ENCODE measurements at regions not wholly inside any gene's neighbourhood (a gene's known extent, or its start where the extent isn't known, plus 50 kb on each side); places are given as distances from the start of the nearest gene placed in this dataset.

- Histone ChIP-seq H3K4me3 (no peak overlapping the region), H3K9me3 (no peaks in the 10 kb centered on the region), H3K36me3 (ENCODE audit: low read depth) (no peaks in the 10 kb centered on the region), H3K4me1 (ENCODE audit: low read depth) (no peaks in the 10 kb centered on the region)
- ATAC-seq (no peak), DNase-seq (peak in 1 of 3 donors; percentile 13)
- no peak for TF ChIP-seq CTCF (IDR thresholded peaks at IDR 0.05)
- intact Hi-C loops (cut with DNase I, micrococcal nuclease) = no loop called here
These were observed 453.2 kb downstream of the LPIN1 start for GRCh38 chr2:12199491-12200211.

- H3K4me1 ChIP-seq (ENCODE audit: low read depth) = no peaks in the 10 kb centered on the region
- DNase-seq (peak in 1 of 3 donors; percentile 9), ATAC-seq (no peak)
- no peaks in the 10 kb centered on the region for H3K36me3 ChIP-seq (ENCODE audit: low read depth)
- intact Hi-C loops (cut with DNase I, micrococcal nuclease) = no loop called here
- H3K9me3 ChIP-seq = no peaks in the 10 kb centered on the region
- no peak for TF ChIP-seq CTCF (IDR thresholded peaks at IDR 0.05)
- H3K4me3 ChIP-seq = no peak overlapping the region
These were observed 454.9 kb downstream of the LPIN1 start for GRCh38 chr2:12201369-12201768.

GRCh38 chr2:12202313-12203075, 456.1 kb downstream of the LPIN1 start:
- no peaks in the 10 kb centered on the region for H3K4me1 ChIP-seq (ENCODE audit: low read depth)
- intact Hi-C loops (cut with DNase I, micrococcal nuclease) = no loop called here
- DNase-seq (peak in 1 of 3 donors; percentile 7), ATAC-seq (no peak)
- H3K36me3 ChIP-seq (ENCODE audit: low read depth) = no peaks in the 10 kb centered on the region
- no peak for TF ChIP-seq CTCF (IDR thresholded peaks at IDR 0.05)
- H3K4me3 ChIP-seq = no peak overlapping the region
- H3K9me3 ChIP-seq = no peaks in the 10 kb centered on the region

GRCh38 chr2:12203528-12203927, 457.1 kb downstream of the LPIN1 start:
- Histone ChIP-seq H3K36me3 (ENCODE audit: low read depth) (no peaks in the 10 kb centered on the region), H3K4me1 (ENCODE audit: low read depth) (no peaks in the 10 kb centered on the region), H3K4me3 (no peak overlapping the region), H3K9me3 (no peaks in the 10 kb centered on the region)
- DNase-seq (no peak), ATAC-seq (no peak)
- intact Hi-C loops (cut with DNase I, micrococcal nuclease) = no loop called here
- no peak for TF ChIP-seq CTCF (IDR thresholded peaks at IDR 0.05)

- no peak for TF ChIP-seq CTCF (IDR thresholded peaks at IDR 0.05)
- intact Hi-C loops (cut with DNase I, micrococcal nuclease) = no loop called here
- H3K36me3 ChIP-seq (ENCODE audit: low read depth) = no peaks in the 10 kb centered on the region
- ATAC-seq (no peak), DNase-seq (no peak)
- no peaks in the 10 kb centered on the region for H3K4me1 ChIP-seq (ENCODE audit: low read depth)
- H3K9me3 ChIP-seq = no peaks in the 10 kb centered on the region
- H3K4me3 ChIP-seq = no peak overlapping the region
These were observed 458.7 kb downstream of the LPIN1 start for GRCh38 chr2:12205086-12205485.

All from mucosa of descending colon (tissue), 3 donors.